ENCODE measurements at regions not wholly inside any gene's neighbourhood (a gene's known extent, or its start where the extent isn't known, plus 50 kb on each side); places are given as distances from the start of the nearest gene placed in this dataset.

GRCh38 chr12:92438641-92439419, 264.0 kb upstream of the PLEKHG7 start:
- TF ChIP-seq CTCF (conservative IDR thresholded peaks at IDR 0.05; ENCODE audit: low read length) (no peak), EZH2phosphoT487 (IDR thresholded peaks at IDR 0.05; ENCODE audit: borderline replicate concordance, low read depth, low read length) (no peak)

All from OCI-LY7 (cell line).